HEK293 (cell line): ENCODE measurements at regions not wholly inside any gene's neighbourhood (a gene's known extent, or its start where the extent isn't known, plus 50 kb on each side); places are given as distances from the start of the nearest gene placed in this dataset.

Experiments
- ZBTB20 ChIP-seq: fragments of 450-650 bp; formaldehyde crosslinking; IDR thresholded peaks from 2 replicates; pipeline ENCODE4 v1.5.1; 2016; ENCODE audit warnings: missing biosample characterization, missing genetic modification characterization
- ZNF223 ChIP-seq: fragments of 450-650 bp; formaldehyde crosslinking; IDR thresholded peaks from 2 replicates; pipeline ENCODE4 v1.5.1; 2016; ENCODE audit warnings: missing biosample characterization, missing genetic modification characterization
- ZNF292 ChIP-seq: fragments of 450-650 bp; formaldehyde crosslinking; IDR thresholded peaks from 2 replicates; pipeline ENCODE4 v1.5.1; 2016; ENCODE audit warnings: low read depth, missing biosample characterization, missing genetic modification characterization, borderline replicate concordance
- ZNF777 ChIP-seq: fragments of 450-650 bp; formaldehyde crosslinking; IDR thresholded peaks from 2 replicates; pipeline ENCODE4 v1.5.1; 2017; ENCODE audit warnings: missing biosample characterization, missing genetic modification characterization, borderline replicate concordance
- ZNF785 ChIP-seq: fragments of 450-650 bp; formaldehyde crosslinking; IDR thresholded peaks from 2 replicates; pipeline ENCODE4 v1.5.1; 2016; ENCODE audit warnings: missing biosample characterization, missing genetic modification characterization
- ZXDB ChIP-seq: fragments of 450-650 bp; formaldehyde crosslinking; IDR thresholded peaks from 2 replicates; pipeline ENCODE4 v1.5.1; 2016; ENCODE audit warnings: missing biosample characterization, missing genetic modification characterization
- TF ChIP-seq, protein P1 (sequence below): fragments of 450-650 bp; formaldehyde crosslinking; IDR thresholded peaks from 2 replicates; pipeline ENCODE4 v1.5.1; 2016; ENCODE audit warnings: missing biosample characterization, missing genetic modification characterization
- TF ChIP-seq, protein P2 (sequence below): fragments of 450-650 bp; formaldehyde crosslinking; IDR thresholded peaks from 2 replicates; pipeline ENCODE4 v1.5.1; 2016; ENCODE audit warnings: missing biosample characterization, missing genetic modification characterization
- TF ChIP-seq, protein P3 (sequence below): fragments of 450-650 bp; formaldehyde crosslinking; IDR thresholded peaks from 2 replicates; pipeline ENCODE4 v1.5.1; 2016; ENCODE audit warnings: missing biosample characterization, missing genetic modification characterization
- TF ChIP-seq, protein P4 (sequence below): fragments of 450-650 bp; IDR thresholded peaks from 2 replicates; pipeline ENCODE4 v1.5.1; 2018; ENCODE audit warnings: missing biosample characterization, mild to moderate bottlenecking, missing genetic modification characterization

DNA sequence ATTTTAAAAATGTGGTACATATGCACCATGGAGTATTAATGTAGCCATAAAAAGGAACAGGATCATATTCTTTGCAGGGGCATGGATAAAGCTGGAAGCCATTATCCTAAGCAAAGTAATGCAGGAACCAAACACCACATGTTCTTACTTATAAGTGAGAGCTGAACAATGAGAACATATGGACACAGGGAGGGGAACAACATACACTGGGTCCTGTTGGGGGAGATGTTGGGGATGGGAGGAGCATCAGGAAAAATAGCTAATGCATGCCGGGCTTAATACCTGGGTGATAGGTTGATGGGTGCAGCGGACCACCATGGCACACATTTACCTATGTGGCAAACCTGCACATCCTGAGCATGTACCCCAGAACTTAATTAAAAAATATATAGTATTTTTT, 352.5 kb upstream of the KAZN start:
- TF ChIP-seq, protein P1, sequence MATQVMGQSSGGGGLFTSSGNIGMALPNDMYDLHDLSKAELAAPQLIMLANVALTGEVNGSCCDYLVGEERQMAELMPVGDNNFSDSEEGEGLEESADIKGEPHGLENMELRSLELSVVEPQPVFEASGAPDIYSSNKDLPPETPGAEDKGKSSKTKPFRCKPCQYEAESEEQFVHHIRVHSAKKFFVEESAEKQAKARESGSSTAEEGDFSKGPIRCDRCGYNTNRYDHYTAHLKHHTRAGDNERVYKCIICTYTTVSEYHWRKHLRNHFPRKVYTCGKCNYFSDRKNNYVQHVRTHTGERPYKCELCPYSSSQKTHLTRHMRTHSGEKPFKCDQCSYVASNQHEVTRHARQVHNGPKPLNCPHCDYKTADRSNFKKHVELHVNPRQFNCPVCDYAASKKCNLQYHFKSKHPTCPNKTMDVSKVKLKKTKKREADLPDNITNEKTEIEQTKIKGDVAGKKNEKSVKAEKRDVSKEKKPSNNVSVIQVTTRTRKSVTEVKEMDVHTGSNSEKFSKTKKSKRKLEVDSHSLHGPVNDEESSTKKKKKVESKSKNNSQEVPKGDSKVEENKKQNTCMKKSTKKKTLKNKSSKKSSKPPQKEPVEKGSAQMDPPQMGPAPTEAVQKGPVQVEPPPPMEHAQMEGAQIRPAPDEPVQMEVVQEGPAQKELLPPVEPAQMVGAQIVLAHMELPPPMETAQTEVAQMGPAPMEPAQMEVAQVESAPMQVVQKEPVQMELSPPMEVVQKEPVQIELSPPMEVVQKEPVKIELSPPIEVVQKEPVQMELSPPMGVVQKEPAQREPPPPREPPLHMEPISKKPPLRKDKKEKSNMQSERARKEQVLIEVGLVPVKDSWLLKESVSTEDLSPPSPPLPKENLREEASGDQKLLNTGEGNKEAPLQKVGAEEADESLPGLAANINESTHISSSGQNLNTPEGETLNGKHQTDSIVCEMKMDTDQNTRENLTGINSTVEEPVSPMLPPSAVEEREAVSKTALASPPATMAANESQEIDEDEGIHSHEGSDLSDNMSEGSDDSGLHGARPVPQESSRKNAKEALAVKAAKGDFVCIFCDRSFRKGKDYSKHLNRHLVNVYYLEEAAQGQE, result no peak
- TF ChIP-seq ZNF785 (no peak), ZXDB (tag by site-specific recombination) (no peak), ZNF777 (no peak), ZNF223 (tag by site-specific recombination) (no peak), ZBTB20 (tag by site-specific recombination) (no peak), ZNF292 (no peak)
- TF ChIP-seq, protein P2, sequence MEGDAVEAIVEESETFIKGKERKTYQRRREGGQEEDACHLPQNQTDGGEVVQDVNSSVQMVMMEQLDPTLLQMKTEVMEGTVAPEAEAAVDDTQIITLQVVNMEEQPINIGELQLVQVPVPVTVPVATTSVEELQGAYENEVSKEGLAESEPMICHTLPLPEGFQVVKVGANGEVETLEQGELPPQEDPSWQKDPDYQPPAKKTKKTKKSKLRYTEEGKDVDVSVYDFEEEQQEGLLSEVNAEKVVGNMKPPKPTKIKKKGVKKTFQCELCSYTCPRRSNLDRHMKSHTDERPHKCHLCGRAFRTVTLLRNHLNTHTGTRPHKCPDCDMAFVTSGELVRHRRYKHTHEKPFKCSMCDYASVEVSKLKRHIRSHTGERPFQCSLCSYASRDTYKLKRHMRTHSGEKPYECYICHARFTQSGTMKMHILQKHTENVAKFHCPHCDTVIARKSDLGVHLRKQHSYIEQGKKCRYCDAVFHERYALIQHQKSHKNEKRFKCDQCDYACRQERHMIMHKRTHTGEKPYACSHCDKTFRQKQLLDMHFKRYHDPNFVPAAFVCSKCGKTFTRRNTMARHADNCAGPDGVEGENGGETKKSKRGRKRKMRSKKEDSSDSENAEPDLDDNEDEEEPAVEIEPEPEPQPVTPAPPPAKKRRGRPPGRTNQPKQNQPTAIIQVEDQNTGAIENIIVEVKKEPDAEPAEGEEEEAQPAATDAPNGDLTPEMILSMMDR (tag by site-specific recombination), result no peak
- TF ChIP-seq, protein P3, sequence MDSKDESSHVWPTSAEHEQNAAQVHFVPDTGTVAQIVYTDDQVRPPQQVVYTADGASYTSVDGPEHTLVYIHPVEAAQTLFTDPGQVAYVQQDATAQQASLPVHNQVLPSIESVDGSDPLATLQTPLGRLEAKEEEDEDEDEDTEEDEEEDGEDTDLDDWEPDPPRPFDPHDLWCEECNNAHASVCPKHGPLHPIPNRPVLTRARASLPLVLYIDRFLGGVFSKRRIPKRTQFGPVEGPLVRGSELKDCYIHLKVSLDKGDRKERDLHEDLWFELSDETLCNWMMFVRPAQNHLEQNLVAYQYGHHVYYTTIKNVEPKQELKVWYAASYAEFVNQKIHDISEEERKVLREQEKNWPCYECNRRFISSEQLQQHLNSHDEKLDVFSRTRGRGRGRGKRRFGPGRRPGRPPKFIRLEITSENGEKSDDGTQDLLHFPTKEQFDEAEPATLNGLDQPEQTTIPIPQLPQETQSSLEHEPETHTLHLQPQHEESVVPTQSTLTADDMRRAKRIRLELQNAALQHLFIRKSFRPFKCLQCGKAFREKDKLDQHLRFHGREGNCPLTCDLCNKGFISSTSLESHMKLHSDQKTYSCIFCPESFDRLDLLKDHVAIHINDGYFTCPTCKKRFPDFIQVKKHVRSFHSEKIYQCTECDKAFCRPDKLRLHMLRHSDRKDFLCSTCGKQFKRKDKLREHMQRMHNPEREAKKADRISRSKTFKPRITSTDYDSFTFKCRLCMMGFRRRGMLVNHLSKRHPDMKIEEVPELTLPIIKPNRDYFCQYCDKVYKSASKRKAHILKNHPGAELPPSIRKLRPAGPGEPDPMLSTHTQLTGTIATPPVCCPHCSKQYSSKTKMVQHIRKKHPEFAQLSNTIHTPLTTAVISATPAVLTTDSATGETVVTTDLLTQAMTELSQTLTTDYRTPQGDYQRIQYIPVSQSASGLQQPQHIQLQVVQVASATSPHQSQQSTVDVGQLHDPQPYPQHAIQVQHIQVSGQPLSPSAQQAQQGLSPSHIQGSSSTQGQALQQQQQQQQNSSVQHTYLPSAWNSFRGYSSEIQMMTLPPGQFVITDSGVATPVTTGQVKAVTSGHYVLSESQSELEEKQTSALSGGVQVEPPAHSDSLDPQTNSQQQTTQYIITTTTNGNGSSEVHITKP, result no peak
- TF ChIP-seq, protein P4, sequence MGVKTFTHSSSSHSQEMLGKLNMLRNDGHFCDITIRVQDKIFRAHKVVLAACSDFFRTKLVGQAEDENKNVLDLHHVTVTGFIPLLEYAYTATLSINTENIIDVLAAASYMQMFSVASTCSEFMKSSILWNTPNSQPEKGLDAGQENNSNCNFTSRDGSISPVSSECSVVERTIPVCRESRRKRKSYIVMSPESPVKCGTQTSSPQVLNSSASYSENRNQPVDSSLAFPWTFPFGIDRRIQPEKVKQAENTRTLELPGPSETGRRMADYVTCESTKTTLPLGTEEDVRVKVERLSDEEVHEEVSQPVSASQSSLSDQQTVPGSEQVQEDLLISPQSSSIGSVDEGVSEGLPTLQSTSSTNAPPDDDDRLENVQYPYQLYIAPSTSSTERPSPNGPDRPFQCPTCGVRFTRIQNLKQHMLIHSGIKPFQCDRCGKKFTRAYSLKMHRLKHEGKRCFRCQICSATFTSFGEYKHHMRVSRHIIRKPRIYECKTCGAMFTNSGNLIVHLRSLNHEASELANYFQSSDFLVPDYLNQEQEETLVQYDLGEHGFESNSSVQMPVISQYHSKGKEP (tag by site-specific recombination), result no peak
